ENCODE measurements at regions not wholly inside any gene's neighbourhood (a gene's known extent, or its start where the extent isn't known, plus 50 kb on each side); places are given as distances from the start of the nearest gene placed in this dataset.
A peak's percentile ranks its signal among the peaks of the same experiment; 100 is the strongest.

DNA sequence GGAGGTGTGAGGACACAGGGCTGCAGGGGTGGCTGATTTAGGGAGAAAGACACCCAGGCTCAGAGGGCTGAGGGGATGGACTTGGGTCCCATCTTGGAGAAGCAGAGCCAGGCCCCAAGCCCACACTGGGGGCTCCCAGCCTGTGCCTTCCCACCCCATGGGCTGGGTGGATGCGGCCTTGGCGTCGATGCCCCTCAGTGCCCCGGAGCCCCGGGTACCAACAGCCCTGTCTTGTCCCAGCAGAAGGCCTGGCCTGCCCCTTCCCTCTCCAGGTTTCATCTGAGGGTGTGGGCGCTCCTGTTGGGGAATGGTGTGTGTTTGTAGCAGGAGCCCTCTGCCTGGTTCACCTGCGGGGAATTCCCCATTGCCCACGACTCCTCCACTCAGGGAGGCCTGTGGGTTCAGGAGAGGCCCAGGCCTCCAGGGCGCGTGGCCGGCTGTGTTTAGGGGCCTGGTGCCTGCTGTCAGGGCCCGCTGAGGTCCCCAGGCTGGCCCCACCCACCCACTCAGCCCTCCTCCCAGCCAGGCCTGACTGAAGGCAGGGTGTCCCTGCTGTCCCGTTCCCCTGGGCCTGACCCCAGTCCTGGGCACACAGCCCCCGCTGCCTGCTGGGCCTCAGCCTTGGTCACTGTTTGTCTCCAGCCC is 51.1 kb upstream of the BEGAIN start:
- no peak for DNase-seq

- no peak for DNase-seq
Measured at GRCh38 chr14:100639280-100639679, 52.1 kb upstream of the BEGAIN start.

- peak; percentile 57 for DNase-seq
Measured at GRCh38 chr14:100640471-100641273, 53.5 kb upstream of the BEGAIN start.

- no peak for DNase-seq
Measured at GRCh38 chr14:100641274-100641860, 54.1 kb upstream of the BEGAIN start.

GRCh38 chr14:100643426-100643825 is 56.2 kb upstream of the BEGAIN start:
- DNase-seq, result no peak

DNA sequence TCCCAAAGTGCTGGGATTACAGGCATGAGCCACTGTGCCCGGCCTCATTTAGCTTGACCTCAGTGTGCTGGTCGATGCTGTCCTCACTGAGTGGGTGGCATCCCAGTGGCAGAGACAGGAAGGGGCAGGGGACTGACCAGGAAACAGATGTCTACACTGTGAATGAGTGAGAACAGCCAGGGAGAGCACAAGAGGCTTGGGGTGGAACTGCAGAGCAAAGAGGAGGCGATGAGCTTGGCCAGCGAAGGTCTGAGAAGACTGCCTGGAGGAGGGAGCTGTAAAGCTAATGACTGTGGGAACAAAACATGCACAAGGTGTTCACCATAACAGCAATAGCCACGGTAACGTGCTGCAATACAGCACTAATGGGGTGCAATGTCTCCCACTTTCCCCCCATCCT is 57.2 kb upstream of the BEGAIN start:
- DNase-seq, result no peak

DNA sequence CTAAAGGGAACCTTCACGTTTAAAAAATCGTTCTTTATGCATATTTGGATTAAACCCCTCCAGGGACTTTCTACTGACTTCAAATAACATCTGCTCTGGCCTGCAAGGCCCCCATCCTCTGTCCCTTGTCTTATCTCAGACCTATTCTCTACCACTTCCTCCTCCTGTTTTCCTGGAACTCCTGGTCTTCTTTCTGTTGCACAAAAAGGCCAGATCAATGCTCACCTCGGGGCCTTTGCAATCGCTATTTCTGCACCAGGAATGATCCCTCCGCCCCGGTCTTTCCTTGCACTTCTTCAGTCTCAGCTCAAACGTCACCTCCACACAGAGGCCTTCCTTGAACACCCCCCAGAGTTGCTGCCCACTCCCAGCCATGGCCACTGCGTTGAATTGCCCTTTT is 57.6 kb upstream of the BEGAIN start:
- no peak for DNase-seq

DNA sequence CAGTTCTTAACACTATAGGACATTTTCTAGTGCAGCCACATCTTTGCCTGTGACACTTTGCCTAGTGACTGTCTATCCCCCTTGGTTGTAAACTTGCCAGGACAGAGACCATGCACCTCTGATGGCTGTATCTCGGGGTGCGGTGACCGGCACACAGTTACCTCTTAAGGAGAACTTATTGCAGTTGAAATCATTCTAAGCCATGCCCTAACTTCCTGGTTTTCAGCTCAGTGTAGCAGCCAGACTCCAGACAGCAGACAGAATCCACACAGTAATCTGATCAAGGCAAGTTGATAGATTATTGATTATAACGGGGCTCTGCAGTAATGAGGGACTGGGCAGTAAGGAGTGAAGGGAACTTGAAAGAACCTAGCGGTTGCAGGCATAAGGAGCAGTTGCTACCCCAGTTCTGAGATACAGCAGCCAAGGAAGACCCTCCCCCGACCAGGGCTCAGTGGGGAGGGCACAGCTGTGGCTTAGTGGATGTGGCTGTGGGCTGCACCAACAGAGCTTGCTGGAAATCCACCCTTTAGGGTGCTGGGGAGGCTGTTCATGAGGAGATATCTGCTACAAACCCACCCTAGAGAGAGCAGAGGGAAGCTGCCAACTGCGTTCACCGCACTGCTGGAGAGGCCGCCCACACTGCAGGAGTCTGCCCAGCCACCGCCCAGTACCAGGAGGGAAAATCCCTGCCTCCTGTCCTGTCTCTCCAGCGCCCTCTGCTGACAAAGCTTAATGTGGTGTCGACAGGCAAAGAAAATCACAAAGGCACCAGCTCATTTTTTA is 58.2 kb upstream of the BEGAIN start:
- peak; percentile 85 for DNase-seq

DNA sequence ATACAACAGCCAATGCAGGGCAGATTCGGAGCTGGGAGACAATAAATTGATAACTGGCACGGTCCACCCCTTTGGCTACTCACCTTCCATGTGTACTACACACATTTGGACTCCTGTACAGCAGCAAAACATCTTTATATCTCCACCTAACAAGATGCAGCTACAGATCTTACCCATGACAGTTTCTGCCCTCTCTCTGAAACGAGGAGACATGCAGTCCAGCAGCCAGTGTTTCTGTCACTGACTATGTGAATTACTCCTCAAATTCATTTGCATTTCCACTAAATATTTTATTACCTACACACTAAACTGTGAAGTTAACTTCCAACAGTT is 58.7 kb upstream of the BEGAIN start:
- DNase-seq, result no peak

DNA sequence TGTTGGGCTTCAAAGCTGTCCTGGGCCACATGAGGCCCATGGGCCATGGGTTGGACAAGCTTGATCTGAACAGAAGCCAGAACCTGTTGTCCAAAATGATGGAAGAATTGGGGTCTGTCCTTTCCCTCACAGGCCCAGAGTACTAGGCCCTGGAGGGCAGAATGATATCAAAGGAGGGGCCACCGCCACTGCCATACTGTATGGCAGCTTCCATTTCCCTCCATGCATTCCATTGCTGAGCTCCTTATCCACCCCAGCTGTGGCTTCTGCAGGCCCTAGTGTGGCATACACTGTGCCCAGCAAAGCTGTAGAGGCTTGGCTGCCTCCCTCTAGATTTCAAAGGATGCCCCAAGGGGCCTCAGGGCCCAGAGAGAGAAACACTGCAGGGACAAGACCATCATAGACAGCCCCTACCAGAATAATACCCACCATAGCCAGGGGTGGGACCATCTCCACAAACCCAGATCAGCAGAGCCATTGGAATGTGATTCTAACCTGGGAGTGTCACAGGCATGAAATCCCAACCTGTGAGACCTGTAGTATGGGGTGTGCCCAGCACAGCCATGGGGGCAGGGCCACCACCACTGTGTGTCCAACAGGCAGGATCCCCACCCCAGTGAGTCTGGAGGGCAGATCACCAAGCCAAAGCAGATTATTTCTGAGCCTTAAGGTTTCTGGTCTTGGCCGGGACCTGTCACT is 61.4 kb upstream of the BEGAIN start:
- DNase-seq, result no peak

DNA sequence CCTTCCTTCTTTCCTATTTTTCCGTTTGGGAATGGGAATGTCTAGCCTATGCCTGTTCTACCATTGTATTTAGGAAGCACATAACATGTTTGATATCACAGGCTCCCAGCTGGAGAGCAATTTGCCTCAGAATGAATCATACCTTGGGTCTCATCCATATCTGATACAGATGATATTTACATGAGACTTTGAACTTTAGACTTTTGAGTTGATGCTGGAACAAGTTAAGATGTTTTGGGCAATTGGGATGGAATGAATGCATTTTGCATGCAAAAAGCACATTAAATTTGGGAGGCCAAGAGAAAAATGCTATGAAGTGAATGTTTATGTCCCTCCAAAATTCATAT is 61.9 kb upstream of the BEGAIN start:
- no peak for DNase-seq

- DNase-seq, result no peak
Measured at GRCh38 chr14:100651999-100652508, 64.8 kb upstream of the BEGAIN start.

- DNase-seq, result no peak
Measured at GRCh38 chr14:100652744-100653143, 65.5 kb upstream of the BEGAIN start.

GRCh38 chr14:100653409-100653808 is 66.2 kb upstream of the BEGAIN start:
- peak; percentile 27 for DNase-seq

DNA sequence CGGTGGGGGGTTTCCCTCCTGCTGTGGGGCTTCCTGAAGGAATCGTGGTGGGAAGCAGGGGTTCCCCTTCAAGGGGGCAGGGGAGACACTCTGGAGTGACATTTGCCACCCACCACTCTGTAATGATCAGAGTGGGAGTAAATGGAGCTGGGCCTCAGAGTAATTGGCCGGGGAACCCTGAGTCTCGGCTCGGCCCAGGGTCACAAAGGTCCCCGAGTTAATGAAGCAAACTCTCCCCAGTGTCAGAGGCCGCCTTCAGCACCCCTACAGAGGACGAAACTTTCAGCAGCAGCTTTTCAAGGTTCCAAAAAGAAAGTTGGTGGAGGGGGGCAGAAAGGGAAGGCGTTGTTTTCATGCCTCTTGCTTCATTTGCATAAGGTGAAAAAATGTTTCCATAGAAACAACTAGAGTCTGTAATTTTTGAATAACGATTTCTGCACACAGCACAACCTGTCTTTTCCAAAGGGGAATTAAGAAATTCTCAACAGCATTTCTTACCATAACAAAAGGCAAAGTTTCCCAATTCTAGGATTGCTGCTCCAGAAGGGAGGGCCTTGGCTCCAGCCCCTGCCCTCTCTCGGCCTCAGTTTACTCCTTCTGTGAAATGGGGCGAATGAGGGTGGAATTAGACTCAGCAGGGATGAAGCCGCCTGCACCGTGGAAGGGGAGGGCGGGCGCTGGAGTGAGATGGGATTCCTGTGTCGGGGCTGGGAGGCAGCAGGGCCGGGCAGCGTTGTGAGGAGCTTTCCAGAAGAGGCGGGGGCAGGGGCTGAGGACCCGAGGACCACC is 67.0 kb upstream of the BEGAIN start:
- DNase-seq, result no peak

DNA sequence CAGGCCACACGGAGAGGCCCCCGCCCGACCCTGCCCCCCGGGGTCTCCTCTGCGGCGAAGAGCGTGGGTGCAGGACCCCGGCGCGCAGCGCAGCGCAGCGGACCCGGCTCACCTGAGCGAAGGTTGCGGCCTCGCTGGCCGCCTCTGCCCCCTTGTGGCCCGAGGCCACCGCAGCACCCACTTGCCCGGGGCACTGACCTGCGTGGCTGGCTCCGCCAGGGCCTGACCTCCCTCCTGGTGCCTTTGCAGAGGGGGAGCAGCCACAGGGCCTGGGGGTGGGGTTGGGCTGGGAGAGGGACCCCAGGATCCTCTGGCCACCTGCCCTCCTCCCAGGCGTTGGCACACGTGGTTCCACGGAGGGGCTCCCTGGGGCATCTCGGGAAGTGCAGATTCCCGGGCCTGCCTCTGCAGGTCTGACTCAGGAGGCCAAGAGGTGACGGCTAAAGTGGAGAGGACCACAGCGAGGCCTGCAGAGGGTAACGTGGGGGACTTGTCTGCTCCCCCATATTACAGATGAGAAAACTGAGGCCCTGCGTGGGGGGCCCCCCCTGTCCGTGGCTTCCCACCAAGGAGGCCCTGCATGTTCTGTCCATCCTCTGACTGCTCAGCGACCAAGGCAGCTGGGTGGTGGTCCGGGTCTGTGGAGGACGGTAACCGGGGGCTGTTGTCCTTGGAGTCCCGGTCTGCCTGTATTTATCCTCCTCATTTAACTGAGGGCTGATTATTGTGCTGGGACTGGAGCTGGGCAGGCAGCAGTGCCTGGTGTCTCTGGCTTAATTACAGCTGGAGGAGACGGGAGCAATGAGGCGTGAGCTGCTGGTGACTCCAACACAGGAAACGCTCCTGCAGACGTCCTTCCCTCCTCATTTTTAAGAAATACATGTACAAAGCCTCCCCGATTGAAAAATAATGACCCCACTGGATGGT is 67.9 kb upstream of the BEGAIN start:
- peak; percentile 47 for DNase-seq

GRCh38 chr14:100655741-100656085 is 68.5 kb upstream of the BEGAIN start:
- no peak for DNase-seq

GRCh38 chr14:100656996-100657395 is 69.7 kb upstream of the DLK1 start:
- no peak for DNase-seq

DNA sequence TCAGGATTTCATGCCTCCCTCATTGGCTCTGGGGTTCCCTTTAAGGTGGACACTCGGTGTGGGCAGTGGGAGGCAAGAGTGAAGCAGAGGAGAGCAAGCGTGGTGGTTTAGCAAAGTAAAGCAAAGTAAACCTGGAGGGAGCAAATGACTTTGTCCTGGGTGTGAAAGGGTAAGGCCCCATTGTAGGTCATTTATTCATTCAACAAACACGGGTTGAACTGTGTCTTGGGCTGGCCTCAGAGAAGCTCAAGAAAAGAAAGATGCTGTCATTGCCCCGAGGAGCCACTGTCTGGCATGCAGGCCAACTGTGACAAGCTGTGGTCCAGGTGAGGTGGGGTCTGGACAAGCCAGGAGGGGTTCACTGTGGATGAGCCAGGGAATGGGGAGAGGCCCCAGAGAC is 68.9 kb upstream of the DLK1 start:
- no peak for DNase-seq

DNA sequence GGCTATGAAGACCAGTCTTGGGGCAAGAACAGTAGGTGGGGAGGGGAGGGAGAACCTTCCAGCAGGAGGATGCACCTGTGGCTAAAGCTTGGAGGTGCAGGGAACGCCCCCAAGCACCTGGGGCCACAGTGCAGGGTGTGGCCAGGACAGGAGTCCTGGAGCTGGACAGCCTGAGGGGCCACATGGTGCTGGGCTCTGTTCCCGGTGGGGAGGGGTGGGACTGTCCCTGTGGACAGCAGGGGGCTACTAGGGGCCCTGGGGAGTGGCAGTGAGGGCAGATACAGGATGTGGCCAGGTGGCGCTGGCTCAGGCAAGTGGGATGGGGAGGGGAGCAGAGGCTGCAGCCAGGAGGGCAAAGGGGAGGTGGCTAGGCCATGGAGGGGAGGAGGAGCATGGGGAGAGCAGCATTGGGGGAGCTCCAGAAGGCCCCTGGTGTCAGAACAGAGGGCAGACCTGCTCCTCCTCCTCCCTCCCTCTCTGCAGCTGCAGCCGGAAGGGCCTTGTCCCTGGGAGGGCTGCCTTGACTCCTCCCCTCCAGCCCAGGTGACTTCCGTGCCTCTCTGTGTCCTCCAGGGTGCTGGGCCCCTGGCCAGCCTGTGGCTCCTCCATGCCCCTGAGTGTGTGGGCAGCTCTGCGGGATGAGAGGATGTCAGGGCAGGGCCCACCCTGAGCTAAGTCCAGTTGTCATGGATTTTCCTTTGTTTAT is 68.4 kb upstream of the DLK1 start:
- no peak for DNase-seq
